Nephron (organoid): ENCODE measurements at regions not wholly inside any gene's neighbourhood (a gene's known extent, or its start where the extent isn't known, plus 50 kb on each side); places are given as distances from the start of the nearest gene placed in this dataset.

Experiments
- H3K27ac Mint-ChIP-seq, 3 experiments: 2 replicates each; pipeline ENCODE4 v1.8.0; 2020; ENCODE audit warnings: mixed read lengths in 3 of 3, mild to moderate bottlenecking in 2 of 3, moderate library complexity in 1 of 3
- H3K27me3 Mint-ChIP-seq: 2 replicates; pipeline ENCODE4 v1.8.0; 2021; ENCODE audit warnings: low read depth, mild to moderate bottlenecking, moderate library complexity, mixed read lengths
- H3K36me3 Mint-ChIP-seq: 2 replicates; pipeline ENCODE4 v1.8.0; 2020; ENCODE audit warnings: low read depth, mixed read lengths
- H3K4me1 Mint-ChIP-seq: 2 replicates; pipeline ENCODE4 v1.8.0; 2020; ENCODE audit warnings: mixed read lengths
- H3K4me3 Mint-ChIP-seq, 3 experiments: 2 replicates each; pipeline ENCODE4 v1.8.0; 2020; ENCODE audit warnings: mild to moderate bottlenecking in 3 of 3, mixed read lengths in 3 of 3, moderate library complexity in 2 of 3
- H3K9me3 Mint-ChIP-seq: 2 replicates; pipeline ENCODE4 v1.8.0; 2020; ENCODE audit warnings: mixed read lengths
- TF ChIP-seq, protein P1 (sequence below), 3 experiments: fragments of 200-600 bp; sonication (generic); IDR thresholded peaks; one replicate each; pipeline ENCODE4 v1.5.0; 2021; ENCODE audit warnings: antibody characterized with exemption in 3 of 3; ENCODE audit not compliant: unreplicated experiment in 3 of 3

DNA sequence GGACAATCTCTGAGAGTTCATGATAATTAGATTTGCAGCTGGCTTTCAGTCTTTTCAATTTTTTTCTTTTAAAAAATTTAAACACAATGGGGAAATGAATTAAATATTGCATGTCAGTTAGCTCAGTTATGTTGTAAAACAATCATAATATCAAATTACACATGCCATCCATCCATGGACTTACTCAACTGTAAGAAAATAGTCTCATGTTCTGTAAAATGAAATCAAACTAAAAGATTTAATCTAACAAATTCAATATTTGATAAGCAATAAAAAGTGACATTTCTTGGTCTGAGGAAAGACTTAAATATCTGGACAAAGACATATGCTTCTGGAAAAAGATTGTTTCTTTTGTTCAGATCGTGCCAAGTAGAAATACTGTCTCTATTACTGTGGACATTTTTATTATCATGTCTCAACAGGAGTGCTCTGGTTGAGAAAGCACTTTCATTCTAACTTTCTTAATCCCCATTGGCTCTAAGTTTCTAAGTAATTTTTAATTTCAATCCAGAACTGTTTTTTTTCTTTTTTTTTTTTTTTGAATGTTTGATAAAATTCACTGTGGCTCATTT, 179.2 kb upstream of the FAM3C start:
- H3K9me3 Mint-ChIP-seq: no peaks in the 10 kb centered on the region
- H3K36me3 Mint-ChIP-seq: no peaks in the 10 kb centered on the region
- TF ChIP-seq, protein P1, sequence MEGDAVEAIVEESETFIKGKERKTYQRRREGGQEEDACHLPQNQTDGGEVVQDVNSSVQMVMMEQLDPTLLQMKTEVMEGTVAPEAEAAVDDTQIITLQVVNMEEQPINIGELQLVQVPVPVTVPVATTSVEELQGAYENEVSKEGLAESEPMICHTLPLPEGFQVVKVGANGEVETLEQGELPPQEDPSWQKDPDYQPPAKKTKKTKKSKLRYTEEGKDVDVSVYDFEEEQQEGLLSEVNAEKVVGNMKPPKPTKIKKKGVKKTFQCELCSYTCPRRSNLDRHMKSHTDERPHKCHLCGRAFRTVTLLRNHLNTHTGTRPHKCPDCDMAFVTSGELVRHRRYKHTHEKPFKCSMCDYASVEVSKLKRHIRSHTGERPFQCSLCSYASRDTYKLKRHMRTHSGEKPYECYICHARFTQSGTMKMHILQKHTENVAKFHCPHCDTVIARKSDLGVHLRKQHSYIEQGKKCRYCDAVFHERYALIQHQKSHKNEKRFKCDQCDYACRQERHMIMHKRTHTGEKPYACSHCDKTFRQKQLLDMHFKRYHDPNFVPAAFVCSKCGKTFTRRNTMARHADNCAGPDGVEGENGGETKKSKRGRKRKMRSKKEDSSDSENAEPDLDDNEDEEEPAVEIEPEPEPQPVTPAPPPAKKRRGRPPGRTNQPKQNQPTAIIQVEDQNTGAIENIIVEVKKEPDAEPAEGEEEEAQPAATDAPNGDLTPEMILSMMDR (IDR thresholded peaks at IDR 0.05; ENCODE audit: unreplicated experiment in 3 of 3): no peak
- no peak overlapping the region for H3K4me3 Mint-ChIP-seq
- H3K4me1 Mint-ChIP-seq: peaks cover 10% of the 10 kb centered on the region
- no peak overlapping the region for H3K27ac Mint-ChIP-seq
- no peaks in the 10 kb centered on the region for H3K27me3 Mint-ChIP-seq

DNA sequence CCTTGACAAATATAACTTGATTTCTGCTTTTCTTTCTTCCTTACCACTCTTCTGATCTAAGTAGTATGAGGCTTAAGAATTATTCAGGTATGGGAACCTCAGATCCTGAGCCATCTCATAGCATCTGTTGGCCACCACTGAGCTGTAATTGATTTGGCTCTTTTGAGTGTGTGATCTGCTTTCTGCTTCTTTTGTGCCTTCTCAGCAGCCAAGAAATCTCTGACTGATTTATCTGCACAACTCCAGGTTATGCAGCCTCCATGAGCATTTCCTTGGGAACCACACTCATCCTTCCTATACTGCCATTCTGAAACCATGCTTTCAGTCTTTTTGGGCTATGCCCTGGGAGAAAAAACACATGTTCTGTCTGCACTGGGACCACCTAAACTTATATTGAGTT, 178.0 kb upstream of the FAM3C start:
- peaks cover 10% of the 10 kb centered on the region for H3K4me1 Mint-ChIP-seq
- no peak overlapping the region for H3K4me3 Mint-ChIP-seq
- peak overlapping the region in 1 of 3 experiments; percentile 1 for H3K27ac Mint-ChIP-seq

DNA sequence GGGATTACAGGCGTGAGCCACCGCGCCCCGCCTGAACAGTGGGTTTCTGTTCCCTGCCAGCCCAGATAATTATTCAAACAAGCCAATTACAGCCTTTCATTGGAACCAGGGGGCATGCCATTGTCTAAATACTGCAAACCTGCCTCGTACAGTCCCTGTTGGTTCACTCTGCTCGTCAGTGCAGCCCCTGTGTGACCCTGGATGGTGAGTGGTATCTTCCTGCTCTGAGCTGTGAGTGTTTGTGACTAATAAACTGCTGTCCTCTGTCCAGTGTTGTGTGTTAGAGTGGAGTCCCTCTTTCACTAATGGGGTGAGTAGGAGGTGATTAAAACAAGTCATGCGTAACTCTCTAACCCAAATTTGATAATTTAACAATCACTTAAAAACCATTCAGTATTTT, 176.5 kb upstream of the FAM3C start:
- H3K36me3 Mint-ChIP-seq: no peaks in the 10 kb centered on the region
- H3K27me3 Mint-ChIP-seq: no peaks in the 10 kb centered on the region
- H3K9me3 Mint-ChIP-seq: no peaks in the 10 kb centered on the region
- no peak overlapping the region for H3K27ac Mint-ChIP-seq
- H3K4me1 Mint-ChIP-seq: peaks cover 10% of the 10 kb centered on the region
- no peak overlapping the region for H3K4me3 Mint-ChIP-seq
- TF ChIP-seq, protein P1 (IDR thresholded peaks at IDR 0.05; ENCODE audit: unreplicated experiment in 3 of 3): no peak

More for the DNA sequence above, 178.0 kb upstream of the FAM3C start:
- no peaks in the 10 kb centered on the region for H3K27me3 Mint-ChIP-seq
- H3K9me3 Mint-ChIP-seq: no peaks in the 10 kb centered on the region
- TF ChIP-seq, protein P1 (IDR thresholded peaks at IDR 0.05; ENCODE audit: unreplicated experiment in 3 of 3): no peak
- no peaks in the 10 kb centered on the region for H3K36me3 Mint-ChIP-seq

DNA sequence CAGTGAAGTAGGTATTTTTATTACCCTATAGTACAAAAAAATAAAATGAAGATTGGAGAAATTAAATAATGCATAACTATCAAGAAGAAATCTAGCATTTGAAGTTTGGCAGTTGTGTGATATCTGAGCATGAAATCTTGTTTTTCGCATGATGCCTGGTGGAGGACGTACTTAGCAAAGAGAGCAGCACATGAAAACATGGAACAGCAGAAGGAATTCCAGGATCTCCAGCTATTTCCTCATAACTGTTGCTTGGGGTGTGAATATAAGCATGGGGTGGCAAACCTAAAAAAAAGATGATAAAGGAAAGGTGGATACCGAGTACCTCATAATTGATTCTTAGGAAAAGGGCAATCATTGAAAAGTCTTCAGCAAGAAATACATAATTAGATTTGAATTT, 174.3 kb upstream of the FAM3C start:
- Mint-ChIP-seq H3K27me3 (no peaks in the 10 kb centered on the region), H3K4me3 (no peak overlapping the region), H3K4me1 (no peaks in the 10 kb centered on the region), H3K36me3 (no peaks in the 10 kb centered on the region), H3K9me3 (no peaks in the 10 kb centered on the region), H3K27ac (no peak overlapping the region)
- TF ChIP-seq, protein P1 (IDR thresholded peaks at IDR 0.05; ENCODE audit: unreplicated experiment in 3 of 3): no peak

DNA sequence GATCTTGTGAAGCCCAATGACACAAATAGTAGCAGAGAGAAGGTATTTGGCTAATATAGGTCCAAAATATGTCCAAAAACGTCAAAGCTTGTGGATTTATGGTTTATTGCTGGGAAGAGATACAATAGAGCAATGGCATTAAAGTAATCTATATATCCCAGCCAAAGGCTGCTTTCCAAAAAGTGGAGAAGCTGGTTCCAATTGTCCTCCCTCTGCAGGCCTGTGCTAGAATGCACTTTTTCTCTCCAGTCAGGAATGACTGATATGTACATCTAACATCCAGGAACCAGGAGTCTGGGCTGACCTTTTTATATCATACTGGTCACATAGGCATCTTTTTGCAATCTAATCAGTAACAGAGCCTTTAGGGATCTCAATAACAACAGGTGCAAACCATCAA, 167.1 kb upstream of the FAM3C start:
- Mint-ChIP-seq H3K27me3 (no peaks in the 10 kb centered on the region), H3K36me3 (no peaks in the 10 kb centered on the region), H3K4me3 (no peak overlapping the region), H3K4me1 (peaks cover 5% of the 10 kb centered on the region), H3K27ac (no peak overlapping the region), H3K9me3 (no peaks in the 10 kb centered on the region)
- TF ChIP-seq, protein P1 (IDR thresholded peaks at IDR 0.05; ENCODE audit: unreplicated experiment in 3 of 3): no peak

DNA sequence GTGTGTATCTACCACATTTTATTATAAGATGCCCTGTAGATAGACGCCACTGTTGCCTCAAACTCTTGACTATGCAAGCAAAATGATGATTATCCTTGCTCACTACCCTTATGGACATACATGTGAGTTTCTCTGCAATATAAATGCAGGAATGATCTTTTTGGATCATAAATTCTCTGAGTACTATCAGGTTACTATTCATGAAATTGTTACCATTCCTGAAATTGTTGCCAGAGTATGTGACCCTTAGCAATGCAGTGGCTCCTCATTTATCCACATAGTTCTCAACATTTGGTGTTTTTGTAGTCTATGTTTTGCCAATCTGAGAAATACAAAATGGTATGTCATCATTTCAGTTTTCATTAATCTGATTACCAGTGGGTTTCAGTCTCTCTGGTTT, 166.2 kb upstream of the FAM3C start:
- Mint-ChIP-seq H3K4me3 (no peak overlapping the region), H3K36me3 (no peaks in the 10 kb centered on the region), H3K27ac (no peak overlapping the region), H3K4me1 (peaks cover 5% of the 10 kb centered on the region), H3K27me3 (no peaks in the 10 kb centered on the region), H3K9me3 (no peaks in the 10 kb centered on the region)
- TF ChIP-seq, protein P1 (IDR thresholded peaks at IDR 0.05; ENCODE audit: unreplicated experiment in 3 of 3): no peak
